HCT116 (cell line): ENCODE measurements at regions not wholly inside any gene's neighbourhood (a gene's known extent, or its start where the extent isn't known, plus 50 kb on each side); places are given as distances from the start of the nearest gene placed in this dataset.

Experiments used
- CBX3 ChIP-seq: IDR thresholded peaks from 2 replicates; pipeline ENCODE4 v1.6.1; 2012; ENCODE audit warnings: low read depth
- CTCF ChIP-seq, 3 experiments: fragments of 200-600 bp in 1 of 3; sonication (generic) in 1 of 3; IDR thresholded peaks in 2 of 3; conservative IDR thresholded peaks in 1 of 3; 2 replicates each; pipeline ENCODE4 v1.5.1; 2012 to 2017; ENCODE audit warnings: low read depth in 2 of 3, low read length in 2 of 3, antibody characterized with exemption in 1 of 3, borderline replicate concordance in 1 of 3, control low read depth in 1 of 3, mild to moderate bottlenecking in 1 of 3, mixed read lengths in 1 of 3, mixed run types in 1 of 3, moderate library complexity in 1 of 3; ENCODE audit not compliant: insufficient read depth in 1 of 3
- ELF1 ChIP-seq: IDR thresholded peaks from 2 replicates; pipeline ENCODE4 v1.6.1; 2012; ENCODE audit warnings: low read depth, borderline replicate concordance
- EZH2phosphoT487 ChIP-seq: fragments of 200-600 bp; IDR thresholded peaks from 2 replicates; pipeline ENCODE4 v1.6.1; 2018; ENCODE audit warnings: antibody characterized with exemption, borderline replicate concordance
- MAX ChIP-seq: IDR thresholded peaks from 2 replicates; pipeline ENCODE4 v1.6.1; 2012
- POLR2A ChIP-seq: IDR thresholded peaks from 2 replicates; pipeline ENCODE4 v1.7.0; 2011; ENCODE audit warnings: borderline replicate concordance; ENCODE audit not compliant: insufficient read depth, insufficient read length; ENCODE audit errors: extremely low read depth
- POLR2AphosphoS5 ChIP-seq: IDR thresholded peaks from 2 replicates; pipeline ENCODE4 v1.6.1; 2011; ENCODE audit warnings: mild to moderate bottlenecking, low read depth, low read length, moderate library complexity
- REST ChIP-seq: IDR thresholded peaks from 2 replicates; pipeline ENCODE4 v1.6.1; 2012; ENCODE audit warnings: low read depth
- SIN3A ChIP-seq: IDR thresholded peaks from 2 replicates; pipeline ENCODE4 v1.6.1; 2012; ENCODE audit warnings: low read depth
- TF ChIP-seq, protein P1 (sequence below): IDR thresholded peaks from 2 replicates; pipeline ENCODE4 v1.6.1; 2011; ENCODE audit warnings: mild to moderate bottlenecking, low read length, moderate library complexity; ENCODE audit not compliant: insufficient replicate concordance; ENCODE audit errors: extremely low read depth

- TF ChIP-seq, protein P1, sequence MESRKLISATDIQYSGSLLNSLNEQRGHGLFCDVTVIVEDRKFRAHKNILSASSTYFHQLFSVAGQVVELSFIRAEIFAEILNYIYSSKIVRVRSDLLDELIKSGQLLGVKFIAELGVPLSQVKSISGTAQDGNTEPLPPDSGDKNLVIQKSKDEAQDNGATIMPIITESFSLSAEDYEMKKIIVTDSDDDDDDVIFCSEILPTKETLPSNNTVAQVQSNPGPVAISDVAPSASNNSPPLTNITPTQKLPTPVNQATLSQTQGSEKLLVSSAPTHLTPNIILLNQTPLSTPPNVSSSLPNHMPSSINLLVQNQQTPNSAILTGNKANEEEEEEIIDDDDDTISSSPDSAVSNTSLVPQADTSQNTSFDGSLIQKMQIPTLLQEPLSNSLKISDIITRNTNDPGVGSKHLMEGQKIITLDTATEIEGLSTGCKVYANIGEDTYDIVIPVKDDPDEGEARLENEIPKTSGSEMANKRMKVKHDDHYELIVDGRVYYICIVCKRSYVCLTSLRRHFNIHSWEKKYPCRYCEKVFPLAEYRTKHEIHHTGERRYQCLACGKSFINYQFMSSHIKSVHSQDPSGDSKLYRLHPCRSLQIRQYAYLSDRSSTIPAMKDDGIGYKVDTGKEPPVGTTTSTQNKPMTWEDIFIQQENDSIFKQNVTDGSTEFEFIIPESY, result no peak
- TF ChIP-seq REST (no peak), POLR2A (no peak), CTCF (IDR thresholded peaks at IDR 0.05 in 2 of 3, conservative IDR thresholded peaks at IDR 0.05 in 1 of 3; ENCODE audit: borderline replicate concordance in 1 of 3, insufficient read depth in 1 of 3, low read depth in 2 of 3, low read length in 2 of 3) (no peak), POLR2AphosphoS5 (no peak), CBX3 (no peak), MAX (no peak), EZH2phosphoT487 (no peak), SIN3A (no peak), ELF1 (no peak)
Measured at GRCh38 chr1:58931756-58932155, 147.9 kb upstream of the JUN start.
